Lower lobe of right lung (tissue), 2 donors: ENCODE measurements at regions not wholly inside any gene's neighbourhood (a gene's known extent, or its start where the extent isn't known, plus 50 kb on each side); places are given as distances from the start of the nearest gene placed in this dataset.

ENCODE experiments used
- ATAC-seq, 2 donors: fragments of 200-7000 bp; cut with Tn5 transposase; one replicate each; pipeline ENCODE4 v1.9.1; 2020 to 2022; ENCODE audit warnings: mild to moderate bottlenecking in 2 of 2, moderate library complexity in 2 of 2
- DNase-seq: peaks from one replicate; pipeline ENCODE4 v3.0.0-alpha.2; 2020
- H3K27ac ChIP-seq: fragments of 200-600 bp; one replicate; pipeline ENCODE4 v1.8.0; 2022
- H3K27me3 ChIP-seq: fragments of 200-600 bp; one replicate; pipeline ENCODE4 v1.8.0; 2022; ENCODE audit warnings: low read depth
- H3K36me3 ChIP-seq: fragments of 200-600 bp; one replicate; pipeline ENCODE4 v1.8.0; 2022; ENCODE audit warnings: mild to moderate bottlenecking
- H3K4me1 ChIP-seq: fragments of 200-600 bp; one replicate; pipeline ENCODE4 v1.8.0; 2022
- H3K4me3 ChIP-seq: fragments of 200-600 bp; one replicate; pipeline ENCODE4 v1.8.0; 2022; ENCODE audit warnings: mild to moderate bottlenecking
- H3K9me3 ChIP-seq: fragments of 200-600 bp; one replicate; pipeline ENCODE4 v1.8.0; 2022
- CTCF ChIP-seq: fragments of 200-600 bp; IDR thresholded peaks from one replicate; pipeline ENCODE4 v1.8.0; 2022; ENCODE audit warnings: antibody characterized with exemption, mild to moderate bottlenecking
- intact Hi-C: fragments of 100-400 bp; cut with DNase I; formaldehyde crosslinking; loops from one replicate; pipeline ENCODE4 v1.11.0; 2022
- donor health status: DM: no; HTN: yes; CAD: no; lungs with severe emphysema.

DNA sequence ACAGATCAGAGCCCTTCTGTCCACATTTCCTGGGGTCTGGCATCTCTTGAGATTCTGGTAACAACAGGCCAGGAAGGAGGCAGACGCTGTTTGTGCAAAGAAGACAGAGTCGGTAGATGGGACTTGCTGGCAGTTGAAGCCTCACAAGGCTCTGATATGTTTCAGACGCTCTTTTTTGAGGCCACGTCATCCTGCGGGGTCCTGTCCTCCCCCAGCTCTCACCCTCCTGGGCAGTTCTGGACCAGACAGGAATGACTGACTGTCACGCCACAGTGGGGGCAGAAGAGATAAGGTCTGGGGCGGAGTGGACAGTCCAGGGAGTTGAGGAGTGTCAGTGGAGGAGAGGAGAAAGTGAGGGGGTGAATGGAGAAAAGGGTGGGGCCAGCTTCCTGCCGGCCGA lies 87.1 kb upstream of the SULF2 start:
- TF ChIP-seq CTCF = no peak
- H3K4me1 ChIP-seq = no peaks in the 10 kb centered on the region
- no peak overlapping the region for H3K27ac ChIP-seq
- peaks cover 18% of the 10 kb centered on the region for H3K27me3 ChIP-seq
- no peaks in the 10 kb centered on the region for H3K9me3 ChIP-seq
- intact Hi-C loops = no loop called here
- DNase-seq (no peak), ATAC-seq (no peak)
- no peak overlapping the region for H3K4me3 ChIP-seq
- no peaks in the 10 kb centered on the region for H3K36me3 ChIP-seq

DNA sequence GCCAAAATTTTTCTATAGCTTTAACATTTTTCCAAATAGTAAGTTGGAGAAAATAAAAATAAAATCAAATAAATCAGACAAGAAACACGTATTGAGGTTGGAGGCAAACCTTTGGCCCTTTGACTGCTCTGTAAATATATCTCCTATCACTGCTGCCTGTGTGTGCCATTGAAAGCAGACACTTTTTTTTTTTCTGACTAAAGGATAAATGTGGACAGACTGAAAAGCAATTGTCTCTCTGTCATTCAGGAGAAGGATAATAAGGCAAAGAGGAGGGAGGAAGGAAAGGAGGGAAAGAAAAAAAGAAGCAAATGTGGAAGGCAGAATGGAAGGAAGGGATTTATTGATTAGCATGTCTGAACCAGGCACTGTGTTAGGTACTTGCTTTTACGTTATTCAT lies 85.2 kb upstream of the SULF2 start:
- Histone ChIP-seq H3K9me3 (no peaks in the 10 kb centered on the region), H3K4me3 (no peak overlapping the region), H3K36me3 (no peaks in the 10 kb centered on the region), H3K27ac (no peak overlapping the region), H3K4me1 (no peaks in the 10 kb centered on the region), H3K27me3 (peaks cover 19% of the 10 kb centered on the region)
- no peak for DNase-seq
- intact Hi-C loops = no loop called here
- no peak for ATAC-seq
- TF ChIP-seq CTCF = no peak

- Histone ChIP-seq H3K4me1 (no peaks in the 10 kb centered on the region), H3K9me3 (no peaks in the 10 kb centered on the region), H3K27ac (no peak overlapping the region), H3K36me3 (no peaks in the 10 kb centered on the region), H3K27me3 (peaks cover 19% of the 10 kb centered on the region), H3K4me3 (no peak overlapping the region)
- ATAC-seq (no peak), DNase-seq (no peak)
- intact Hi-C loops = no loop called here
- TF ChIP-seq CTCF = no peak
Observed at GRCh38 chr20:47868744-47869143, 83.5 kb upstream of the SULF2 start.

GRCh38 chr20:47868236-47868635 lies 83.0 kb upstream of the SULF2 start:
- Histone ChIP-seq H3K27ac (no peak overlapping the region), H3K4me3 (no peak overlapping the region), H3K4me1 (no peaks in the 10 kb centered on the region), H3K36me3 (no peaks in the 10 kb centered on the region), H3K9me3 (no peaks in the 10 kb centered on the region), H3K27me3 (peaks cover 19% of the 10 kb centered on the region)
- no peak for ATAC-seq
- intact Hi-C loops = no loop called here
- DNase-seq = no peak
- no peak for TF ChIP-seq CTCF

DNA sequence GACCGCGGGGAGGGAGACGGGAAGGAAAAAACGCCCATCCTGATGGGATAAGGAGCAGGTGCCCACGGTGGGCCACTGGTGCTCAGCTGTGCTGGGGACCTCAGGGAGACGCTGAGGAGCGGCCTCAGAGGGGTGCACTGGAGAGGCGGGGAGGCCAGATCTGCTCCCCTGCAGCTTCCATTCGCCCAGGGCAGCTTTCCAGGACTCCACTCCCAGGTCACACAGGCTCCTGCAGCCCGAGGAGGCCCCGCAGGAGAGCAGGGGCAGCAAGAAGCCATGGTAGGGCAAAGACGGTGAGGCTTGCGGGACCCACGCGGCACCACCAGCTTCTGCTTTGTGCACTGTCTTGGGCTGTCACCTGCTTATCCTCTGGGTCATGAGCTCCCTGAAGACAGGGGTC lies 82.5 kb upstream of the SULF2 start:
- TF ChIP-seq CTCF = no peak
- no peak overlapping the region for H3K4me3 ChIP-seq
- intact Hi-C loops = no loop called here
- no peaks in the 10 kb centered on the region for H3K4me1 ChIP-seq
- peaks cover 19% of the 10 kb centered on the region for H3K27me3 ChIP-seq
- H3K36me3 ChIP-seq = no peaks in the 10 kb centered on the region
- no peak overlapping the region for H3K27ac ChIP-seq
- H3K9me3 ChIP-seq = no peaks in the 10 kb centered on the region
- no peak for DNase-seq
- ATAC-seq = no peak

- ATAC-seq (no peak), DNase-seq (no peak)
- Histone ChIP-seq H3K9me3 (no peaks in the 10 kb centered on the region), H3K27ac (no peak overlapping the region), H3K27me3 (peaks cover 19% of the 10 kb centered on the region), H3K4me3 (no peak overlapping the region), H3K36me3 (no peaks in the 10 kb centered on the region), H3K4me1 (no peaks in the 10 kb centered on the region)
- TF ChIP-seq CTCF = no peak
- intact Hi-C loops = no loop called here
Observed at GRCh38 chr20:47866480-47866879, 81.2 kb upstream of the SULF2 start.
